HG03139 (cell line): ENCODE measurements at regions not wholly inside any gene's neighbourhood (a gene's known extent, or its start where the extent isn't known, plus 50 kb on each side); places are given as distances from the start of the nearest gene placed in this dataset.
A peak's percentile ranks its signal among the peaks of the same experiment; 100 is the strongest.

Source experiments
- ATAC-seq: cut with Tn5 transposase; IDR thresholded peaks from one replicate; pipeline ENCODE4 v1.9.1; 2021; ENCODE audit not compliant: unreplicated experiment

DNA sequence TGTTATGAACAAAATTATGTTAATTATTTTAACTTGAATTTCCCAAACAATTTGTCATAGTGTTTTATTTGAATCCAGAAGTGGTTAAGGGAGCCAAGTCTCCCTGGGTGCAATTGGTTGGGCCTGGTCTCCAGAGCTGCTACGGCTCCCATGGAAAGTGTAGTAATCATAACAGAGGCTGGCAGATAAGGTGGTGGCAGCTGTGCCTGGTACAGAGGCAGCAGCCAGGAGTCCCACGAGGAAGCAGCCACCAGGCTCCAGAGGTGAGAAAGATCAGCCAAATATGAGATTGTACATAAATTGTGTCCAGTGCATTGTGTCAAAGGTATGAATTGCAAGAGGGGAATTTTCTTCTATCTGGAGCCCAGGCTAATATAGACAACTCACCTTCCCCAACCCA is 368.9 kb upstream of the PTBP2 start:
- no peak for ATAC-seq

DNA sequence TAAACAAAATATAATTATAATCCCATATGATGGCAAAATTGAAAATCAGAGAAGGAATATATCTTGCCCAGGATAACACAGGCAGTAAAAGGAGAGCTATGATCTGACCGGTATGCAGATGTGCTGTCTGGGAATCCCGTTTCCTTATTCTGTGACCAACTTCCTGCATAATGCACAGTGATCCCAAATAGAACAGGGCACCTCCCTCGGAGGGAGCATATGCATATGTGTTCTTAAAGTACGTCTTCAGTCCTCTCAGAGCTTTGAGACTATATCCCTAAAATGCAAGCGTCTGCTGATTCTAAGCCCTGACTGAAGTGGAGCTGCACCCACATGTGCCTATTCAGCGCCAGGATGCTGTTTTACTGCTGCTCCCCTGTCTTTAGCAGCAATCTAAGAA is 366.1 kb upstream of the PTBP2 start:
- ATAC-seq, result no peak

DNA sequence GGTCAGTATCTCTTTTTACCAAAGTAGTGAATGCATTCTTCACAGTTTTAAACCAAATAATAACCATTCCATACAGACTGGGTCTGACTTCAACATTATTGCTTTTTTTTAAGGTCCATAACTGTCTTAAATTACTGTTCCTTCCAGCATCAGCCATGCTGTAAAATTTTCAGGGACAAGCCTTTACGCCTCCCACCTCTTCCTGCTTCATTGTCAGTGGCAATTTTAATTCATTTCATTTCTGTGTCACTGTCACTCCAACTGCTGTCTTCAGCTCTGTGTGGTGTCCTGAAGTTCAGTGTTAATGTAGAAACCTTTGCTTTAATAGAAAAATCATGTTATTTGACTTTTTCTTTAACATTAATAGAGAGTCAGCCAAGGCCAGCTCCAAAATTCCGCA is 365.6 kb upstream of the PTBP2 start:
- ATAC-seq, result no peak

DNA sequence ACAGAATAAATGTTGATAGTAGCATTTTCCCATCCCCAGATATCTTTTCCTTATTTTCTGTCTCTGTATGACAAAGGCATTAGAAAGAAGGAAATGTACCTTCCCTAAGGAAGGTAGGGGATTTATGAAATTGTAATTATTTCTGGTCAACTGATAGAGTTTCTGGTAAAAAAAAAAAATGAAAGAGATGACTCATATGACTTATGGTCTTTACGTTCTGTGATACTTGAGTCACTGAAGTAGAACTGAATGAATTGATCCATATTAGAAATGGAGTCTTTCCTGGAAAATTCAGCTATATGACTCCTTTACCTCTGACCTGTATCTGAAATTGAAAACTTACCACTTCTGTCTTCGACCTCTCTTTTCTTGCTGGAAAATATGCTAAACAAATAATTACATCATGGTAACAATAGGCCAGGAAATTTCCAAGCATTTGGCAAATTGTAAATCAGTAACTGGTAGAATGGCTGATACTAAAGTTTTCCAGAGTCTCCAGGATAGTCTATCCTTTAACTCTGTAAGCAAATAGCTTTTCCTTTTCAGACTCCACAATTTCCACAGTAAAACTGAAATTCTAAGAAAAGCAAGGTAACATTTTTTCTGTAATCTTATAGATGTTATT is 364.3 kb upstream of the PTBP2 start:
- ATAC-seq, result no peak

DNA sequence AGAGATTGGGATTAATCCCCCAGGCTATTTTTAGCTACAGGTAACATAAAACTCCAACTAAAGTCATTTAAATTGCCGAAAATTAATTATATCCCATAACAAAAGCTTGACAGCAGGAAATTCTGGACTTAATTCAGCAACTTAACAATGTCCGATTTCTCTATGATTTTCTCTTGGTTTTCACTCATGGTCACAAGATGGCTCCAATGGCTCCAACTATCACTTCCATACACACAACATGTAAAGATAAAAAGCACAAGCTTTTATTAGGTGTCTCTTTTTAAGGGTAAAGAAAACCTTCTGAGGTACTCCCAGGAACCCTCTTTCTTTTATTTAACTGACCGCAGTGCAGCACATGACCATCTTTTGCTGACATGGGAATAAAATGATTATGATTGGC is 363.5 kb upstream of the PTBP2 start:
- no peak for ATAC-seq

DNA sequence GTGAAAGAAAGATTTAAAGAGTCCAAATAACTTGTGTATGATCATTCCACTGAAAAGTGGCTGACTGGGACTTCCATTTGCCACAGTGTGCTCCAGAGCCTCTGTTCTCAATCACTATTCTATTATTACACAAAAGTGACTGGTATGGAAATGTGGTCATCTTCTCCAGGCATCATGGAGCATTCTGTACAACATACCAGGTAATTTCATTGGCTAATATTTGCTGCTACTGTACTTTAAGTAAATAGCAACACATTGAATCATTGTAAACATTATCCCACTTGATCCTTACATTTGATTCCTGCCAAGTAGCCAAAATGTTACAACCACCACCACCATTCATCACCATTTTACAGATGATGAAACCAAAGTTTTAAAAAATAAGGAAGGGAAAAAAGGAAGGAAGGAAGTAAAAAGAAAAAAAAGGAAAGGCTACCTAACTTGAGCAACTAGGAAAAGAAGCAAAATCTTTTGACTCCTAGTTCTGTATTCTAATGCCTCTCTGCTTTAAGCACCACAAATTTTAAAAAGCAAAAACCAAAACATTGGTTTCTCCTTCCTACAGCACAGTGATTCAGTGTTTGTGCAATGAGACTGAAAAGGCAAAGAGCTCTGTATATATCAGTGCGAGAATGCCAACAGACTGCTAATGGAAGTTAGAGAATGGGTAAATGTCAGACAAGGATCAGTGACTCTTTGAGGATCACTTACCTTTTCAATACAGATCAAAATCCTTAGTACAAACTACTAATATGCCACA is 361.4 kb upstream of the PTBP2 start:
- no peak for ATAC-seq

DNA sequence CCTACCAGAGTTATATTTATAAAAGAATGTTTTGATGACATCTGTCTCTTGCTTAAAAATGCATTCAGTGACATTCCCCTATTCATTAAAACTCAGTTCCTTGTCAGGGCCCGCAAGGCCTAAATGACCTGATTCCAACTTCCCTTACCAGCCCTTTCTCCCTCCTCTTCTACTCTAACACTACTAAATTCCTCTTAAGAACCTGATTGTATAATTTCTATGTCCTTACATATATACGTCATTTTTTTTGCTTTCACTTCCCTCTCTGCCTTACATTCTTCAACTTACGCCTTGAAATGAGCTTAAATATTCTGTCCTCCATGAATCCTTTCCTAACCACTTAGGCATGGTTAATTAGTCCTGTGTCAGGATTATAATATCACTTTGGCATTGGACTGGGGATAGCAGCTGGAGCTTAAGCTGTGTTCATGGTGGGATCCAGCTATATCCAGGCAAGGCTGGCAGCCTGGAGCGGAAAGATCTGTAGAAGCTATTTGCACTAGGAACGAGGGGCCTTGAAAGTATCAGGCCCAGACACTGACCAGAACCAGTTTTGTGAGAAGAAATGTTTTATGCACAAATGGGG is 360.2 kb upstream of the PTBP2 start:
- ATAC-seq, result no peak

DNA sequence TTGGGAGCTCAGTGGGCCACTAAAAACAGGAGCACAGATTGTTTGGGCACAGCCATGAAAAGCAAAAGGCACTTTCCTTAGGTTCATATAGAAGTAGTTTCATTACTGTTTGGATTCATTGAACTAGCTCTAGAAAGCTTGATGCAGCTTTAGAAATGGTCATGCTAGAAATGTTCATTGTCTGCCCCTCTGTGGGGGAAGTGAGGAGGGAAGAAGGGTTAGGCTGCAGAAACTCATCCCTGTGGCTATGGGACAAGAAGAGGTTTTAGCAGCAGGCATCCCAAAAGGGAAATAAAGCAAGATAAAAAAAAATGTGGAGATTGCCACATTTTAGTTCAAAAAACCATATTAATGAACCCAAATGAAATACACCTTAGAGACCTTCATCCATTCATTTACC is 359.6 kb upstream of the PTBP2 start:
- ATAC-seq, result no peak

DNA sequence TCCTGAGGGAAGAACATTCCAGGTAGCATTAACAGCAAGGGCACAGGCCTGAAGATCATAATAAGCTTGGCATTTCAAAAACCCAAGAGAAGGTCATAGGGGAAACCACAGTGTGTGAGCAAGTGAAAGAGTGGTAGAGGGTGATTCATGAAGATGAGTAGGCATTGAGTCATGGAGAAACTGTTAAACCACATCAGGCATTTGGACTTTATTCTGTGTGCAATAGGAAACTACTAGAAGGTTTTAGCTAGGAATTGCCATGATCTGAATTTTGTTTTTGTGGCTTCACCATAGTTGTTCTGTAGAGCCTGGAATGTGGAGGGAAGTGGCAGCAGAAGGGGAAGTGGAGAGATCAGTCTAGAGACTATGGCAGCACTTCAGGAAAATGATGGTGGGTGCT is 359.0 kb upstream of the PTBP2 start:
- ATAC-seq, result peak; percentile 63

DNA sequence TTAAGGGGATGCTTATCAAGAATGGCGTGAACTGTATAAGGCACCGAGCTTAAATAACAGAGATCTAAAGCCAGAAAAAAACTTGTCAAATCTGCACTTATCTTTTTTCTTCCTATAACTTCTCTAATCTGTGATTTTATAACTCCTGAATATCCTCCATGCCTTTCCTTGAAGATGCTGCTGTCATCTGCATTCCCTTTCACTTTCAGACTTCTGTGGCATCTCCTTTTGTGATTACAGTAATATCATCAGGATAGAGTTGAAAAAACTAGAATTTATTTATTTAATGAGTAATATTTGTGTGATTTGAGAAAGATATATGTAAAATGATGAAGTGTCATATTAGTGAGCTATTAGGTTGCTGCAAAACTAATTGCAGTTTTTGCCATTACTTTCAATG is 357.8 kb upstream of the PTBP2 start:
- ATAC-seq, result no peak

DNA sequence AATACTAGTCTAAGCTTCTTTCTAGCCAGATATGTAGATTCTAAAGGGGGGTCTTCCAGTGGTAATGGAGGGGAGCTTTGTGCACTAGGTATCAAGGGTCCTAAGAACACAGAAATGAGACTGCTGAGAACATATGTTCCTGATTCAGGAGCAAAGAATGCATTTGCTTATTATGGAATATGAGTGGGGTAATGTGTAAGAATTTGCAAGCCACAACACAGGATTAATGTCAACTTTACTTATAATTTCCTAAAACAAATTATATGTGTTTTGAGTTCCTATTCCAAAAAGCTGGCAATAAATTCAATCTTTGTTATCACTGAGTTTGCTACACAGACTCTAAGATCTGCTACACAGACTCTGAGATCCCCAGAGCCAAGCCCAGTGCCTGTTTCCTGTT is 357.0 kb upstream of the PTBP2 start:
- ATAC-seq, result no peak

DNA sequence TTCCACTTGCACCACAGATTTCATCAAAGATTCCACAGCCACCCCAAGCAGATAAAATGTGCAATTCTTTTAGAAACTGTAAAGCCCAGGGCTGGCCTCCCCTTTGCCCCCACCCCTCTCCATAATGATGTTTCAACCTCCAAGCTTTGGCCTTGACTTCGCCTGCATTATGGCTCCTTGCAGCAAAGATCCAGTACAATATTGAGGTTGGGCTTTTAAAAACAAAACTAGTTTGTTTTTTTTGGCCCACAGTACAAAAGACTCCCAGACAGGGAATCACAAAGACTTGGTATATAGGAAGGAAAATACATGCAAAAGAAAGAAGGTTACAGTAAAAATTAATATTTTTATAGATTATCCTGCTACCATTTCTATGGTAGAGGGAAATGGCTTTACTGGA is 356.5 kb upstream of the PTBP2 start:
- ATAC-seq, result no peak

DNA sequence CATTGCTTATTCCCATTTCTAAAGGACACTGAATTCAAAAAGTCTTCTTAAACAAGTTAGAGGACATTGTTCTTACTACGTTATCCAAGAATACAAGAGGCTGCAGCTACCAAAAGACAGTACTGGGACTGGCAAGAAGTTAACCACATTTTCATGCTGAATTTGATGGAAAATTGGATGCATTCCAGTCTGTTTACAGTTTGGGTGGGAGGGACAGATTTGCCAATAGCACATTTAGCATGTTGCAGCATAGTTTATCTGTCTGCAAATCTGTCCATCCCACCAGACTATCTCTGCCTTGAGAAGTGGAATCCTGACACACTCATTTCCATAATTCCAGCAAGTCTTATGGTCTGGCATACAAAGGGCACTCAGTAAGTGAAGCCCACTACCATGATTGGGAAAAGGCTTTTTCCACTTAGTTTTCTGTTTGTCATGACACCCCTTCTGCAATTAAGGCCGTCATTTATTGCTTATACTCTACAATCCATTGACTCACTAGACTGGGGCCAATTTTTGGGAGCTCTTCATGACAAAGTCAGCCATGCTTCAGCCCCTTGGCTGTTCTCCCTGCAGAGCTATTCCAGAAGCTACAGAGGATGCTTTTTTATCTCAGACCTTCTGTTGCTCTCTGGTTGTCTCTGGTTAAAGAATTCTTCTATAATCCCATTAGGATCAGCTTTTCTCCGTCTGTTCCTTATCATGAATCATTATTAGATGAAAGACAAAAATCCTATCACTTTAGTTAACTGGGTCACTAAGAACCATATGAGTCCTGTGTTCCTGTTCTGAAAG is 355.8 kb upstream of the PTBP2 start:
- ATAC-seq, result no peak

DNA sequence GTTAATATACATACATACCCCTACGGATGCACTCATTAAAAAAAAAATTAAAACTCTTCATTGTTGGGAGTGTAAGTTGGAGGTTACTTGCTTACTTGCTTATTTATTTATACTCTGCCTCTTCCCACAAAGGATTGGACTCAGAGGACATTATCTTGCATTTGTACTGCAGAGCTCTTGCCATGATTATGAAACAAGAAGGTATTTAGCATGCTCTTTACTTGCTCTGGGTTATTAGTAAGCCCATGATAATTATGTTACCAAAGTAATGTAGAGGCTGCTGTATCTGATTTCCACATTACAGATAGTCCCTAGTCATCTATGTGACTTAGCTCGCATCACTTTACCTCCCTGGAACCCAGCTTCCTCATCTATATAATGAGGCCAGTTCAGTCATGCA is 355.1 kb upstream of the PTBP2 start:
- no peak for ATAC-seq

DNA sequence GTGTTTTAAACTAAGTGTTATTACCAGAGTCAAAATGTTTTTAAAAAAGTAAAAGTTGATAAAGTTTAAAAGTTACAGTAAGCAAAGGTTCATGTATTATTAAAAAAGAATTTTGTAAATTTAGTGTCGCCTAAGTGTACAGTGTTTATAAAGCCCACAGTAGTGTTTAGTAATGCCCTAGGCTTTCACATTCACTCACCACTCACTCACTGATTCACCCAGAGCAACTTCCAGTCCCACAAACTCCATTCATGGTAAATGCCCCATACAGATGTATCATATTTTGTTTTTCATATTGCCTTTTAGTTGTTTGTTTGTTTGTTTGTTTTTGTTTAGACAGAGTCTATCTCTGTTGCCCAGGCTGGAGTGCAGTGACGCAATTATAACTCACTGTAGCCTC is 353.8 kb upstream of the PTBP2 start:
- no peak for ATAC-seq

DNA sequence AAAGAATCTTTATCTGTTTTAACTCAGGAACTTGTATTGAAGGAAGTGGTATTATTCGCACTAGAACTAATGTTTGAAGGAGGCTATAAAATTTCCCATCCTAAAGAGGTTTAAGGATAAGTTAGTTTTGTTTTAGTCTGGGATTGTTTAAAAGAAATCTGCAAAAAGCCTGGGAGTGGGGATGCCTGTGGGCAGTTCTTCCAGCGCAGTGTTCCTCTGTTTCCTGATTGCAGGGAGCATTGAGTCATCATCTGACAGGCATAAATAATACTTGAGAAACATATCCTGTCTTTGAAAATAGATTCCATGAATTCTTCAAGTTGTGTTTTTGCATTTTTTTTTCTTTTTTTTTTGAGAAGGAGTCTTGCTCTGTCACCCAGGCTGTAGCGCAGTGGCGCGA is 350.8 kb upstream of the PTBP2 start:
- ATAC-seq, result no peak

DNA sequence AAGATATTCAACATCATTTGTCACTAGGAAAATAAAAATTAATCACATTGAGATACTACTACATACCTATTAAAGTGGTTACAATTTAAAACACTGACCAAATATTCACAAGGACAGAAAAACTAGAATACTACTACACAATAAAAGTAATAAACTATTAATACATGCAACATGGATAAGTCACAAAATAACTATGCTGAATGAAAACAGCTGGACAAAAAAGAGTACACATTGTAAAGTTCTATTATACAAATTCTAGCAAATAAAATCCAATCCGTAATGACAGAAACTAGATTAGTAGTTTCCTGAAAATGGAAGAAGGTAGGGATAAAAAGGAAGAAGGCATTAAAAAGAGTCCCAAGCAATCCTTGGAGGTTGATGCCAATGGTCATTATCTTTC is 348.7 kb upstream of the PTBP2 start:
- ATAC-seq, result no peak

DNA sequence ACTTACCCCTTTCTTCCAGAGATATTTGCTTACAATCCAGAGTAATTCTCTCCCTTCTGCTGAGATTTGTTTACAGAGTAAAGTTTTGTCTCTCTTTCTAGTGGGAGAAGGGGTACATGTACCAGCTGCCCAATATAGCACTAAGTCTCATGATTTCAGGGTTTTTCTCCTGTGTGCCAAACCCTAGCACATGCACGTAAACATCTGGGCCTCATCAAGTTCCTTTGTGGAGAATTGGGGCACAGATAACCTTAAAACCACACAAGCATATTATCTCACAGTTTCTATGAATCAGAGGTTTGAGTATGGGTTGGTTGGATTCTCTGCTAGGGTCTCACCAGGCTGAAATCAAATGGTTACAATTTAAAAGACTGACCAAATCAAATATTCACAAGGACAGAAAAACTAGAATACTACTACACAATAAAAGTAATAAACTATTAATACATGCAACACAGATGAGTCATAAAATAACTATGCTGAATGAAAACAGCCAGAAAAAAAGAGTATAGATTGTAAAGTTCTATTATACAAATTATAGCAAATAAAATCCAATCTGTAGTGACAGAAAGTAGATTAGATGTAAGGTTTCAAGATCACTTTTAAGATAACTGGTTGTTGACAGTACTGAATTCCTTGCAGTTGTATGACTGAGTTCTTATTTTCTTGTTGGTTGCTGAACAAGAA is 347.4 kb upstream of the PTBP2 start:
- ATAC-seq, result no peak

DNA sequence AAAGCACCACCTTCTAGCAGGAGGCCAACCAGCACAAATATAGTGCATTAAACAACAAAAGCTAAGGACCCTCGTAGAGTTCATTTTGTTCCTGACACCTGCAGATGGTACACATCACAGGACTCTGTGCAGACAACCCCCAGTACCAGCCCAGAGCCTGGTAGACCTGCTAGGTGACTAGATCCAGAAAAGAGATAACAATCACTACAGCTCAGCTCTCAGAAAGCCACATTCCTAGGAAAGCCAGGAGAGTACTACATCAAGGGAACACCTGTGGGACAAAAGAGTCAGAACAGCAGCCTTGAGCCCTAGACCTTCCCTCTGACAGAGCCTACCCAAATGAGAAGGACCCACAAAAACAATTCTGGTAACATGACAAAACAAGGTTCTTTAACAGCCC is 344.7 kb upstream of the PTBP2 start:
- ATAC-seq, result no peak

DNA sequence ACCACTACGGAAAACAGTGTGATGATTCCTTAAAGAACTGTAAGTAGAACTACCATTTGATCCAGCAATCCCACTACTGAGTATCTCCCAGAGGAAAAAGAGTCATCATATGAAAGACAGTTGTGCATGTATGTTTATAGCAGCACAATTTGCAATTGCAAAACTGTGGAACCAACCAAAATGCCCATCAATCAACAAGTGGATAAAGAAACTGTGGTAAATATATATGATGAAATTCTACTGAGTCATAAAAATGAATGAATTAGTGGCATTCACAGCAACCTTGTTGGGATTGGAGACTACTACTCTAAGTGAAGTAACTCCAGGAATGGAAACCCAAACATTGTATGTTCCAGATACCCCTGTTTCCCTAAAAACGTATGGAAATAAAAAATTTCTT is 337.0 kb upstream of the PTBP2 start:
- no peak for ATAC-seq

DNA sequence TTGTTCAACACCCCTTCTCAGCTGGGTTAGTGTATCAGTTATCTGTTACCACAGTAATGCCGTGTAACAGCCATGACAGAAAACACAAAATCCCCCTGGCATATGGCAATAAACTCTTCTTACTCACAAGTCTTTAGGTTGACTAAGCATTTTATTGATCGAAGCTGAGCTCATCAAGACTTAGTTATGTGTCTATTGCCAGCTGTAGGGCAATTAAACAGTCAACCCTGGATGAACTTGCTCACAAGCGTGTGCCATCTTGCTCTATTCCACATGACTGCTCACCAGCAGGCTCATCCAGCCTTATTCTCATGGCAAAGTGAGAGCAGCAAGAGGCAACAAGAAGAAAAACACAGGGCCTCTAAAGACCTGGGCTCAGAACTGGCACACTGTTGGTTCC is 333.8 kb upstream of the PTBP2 start:
- ATAC-seq, result no peak
